A549 (cell line): ENCODE measurements at regions not wholly inside any gene's neighbourhood (a gene's known extent, or its start where the extent isn't known, plus 50 kb on each side); places are given as distances from the start of the nearest gene placed in this dataset.

ENCODE experiments used
- ATAC-seq, 2 experiments: fragments of 200-7000 bp in 1 of 2; fragments of >200 bp in 1 of 2; cut with Nextera tagmentation in 1 of 2; cut with Tn5 transposase in 1 of 2; 3 replicates each; pipeline versions ENCODE4 v1.8.0 to v1.9.1; 2018 to 2020; ENCODE audit warnings: mild to moderate bottlenecking in 1 of 2, moderate library complexity in 1 of 2
- CTCF ChIA-PET: fragments of 300-600 bp; sonication (Branson Sonifier 250); formaldehyde crosslinking; extraction: SDS; loops from one replicate; lab custom pipeline; 2021; ENCODE audit warnings: antibody characterized with exemption, inconsistent platforms; lab: Yijun Ruan, JAX
- POLR2A ChIA-PET: fragments of 350-600 bp; formaldehyde crosslinking; extraction: SDS; loops from one replicate; lab custom pipeline; 2021; ENCODE audit warnings: antibody characterized with exemption, inconsistent platforms; lab: Yijun Ruan, JAX
- DNase-seq, 2 experiments: peaks; one replicate each; pipeline versions ENCODE4 v3.0.0 to v3.0.0-alpha.2; 2011 to 2016; ENCODE audit warnings: low read depth in 1 of 2, low spot score in 1 of 2
- FAIRE-seq: peaks from 2 replicates; lab custom pipeline; 2011; peaks lifted over from hg19 to GRCh38; lab: Jason Lieb, UNC
- H3K27ac ChIP-seq, 2 experiments: fragments of >200 bp; sonication (Bioruptor Twin); formaldehyde crosslinking; 3 replicates each; pipeline ENCODE4 v1.5.1; 2016 to 2017
- H3K4me1 ChIP-seq: fragments of >200 bp; sonication (Bioruptor Twin); formaldehyde crosslinking; 3 replicates; pipeline ENCODE4 v1.6.1; 2016
- H3K4me2 ChIP-seq: fragments of >200 bp; sonication (Bioruptor Twin); formaldehyde crosslinking; 3 replicates; pipeline ENCODE4 v1.6.1; 2016
- H3K4me3 ChIP-seq: fragments of >200 bp; sonication (Bioruptor Twin); formaldehyde crosslinking; 3 replicates; pipeline ENCODE4 v1.5.1; 2016
- H3K9me3 ChIP-seq: fragments of >200 bp; sonication (Bioruptor Twin); formaldehyde crosslinking; 3 replicates; pipeline ENCODE4 v1.6.1; 2016
- BHLHE40 ChIP-seq: IDR thresholded peaks from 2 replicates; pipeline ENCODE4 v1.6.1; 2012; ENCODE audit warnings: low read depth, low read length, inconsistent platforms
- CBX8 ChIP-seq: fragments of 200-600 bp; sonication (generic); IDR thresholded peaks from 2 replicates; pipeline ENCODE4 v1.6.1; 2016
- EHF ChIP-seq: fragments of 250-450 bp; sonication (Bioruptor Pico); IDR thresholded peaks from 2 replicates; pipeline ENCODE4 v1.5.0; 2020; ENCODE audit warnings: mild to moderate bottlenecking
- FOSL2 ChIP-seq, 2 experiments: fragments of 450-650 bp in 1 of 2; fragments of >200 bp in 1 of 2; sonication (Bioruptor Twin) in 1 of 2; formaldehyde crosslinking; IDR thresholded peaks; 2 replicates each; pipeline versions ENCODE4 v1.5.0 to v1.6.1; 2016 to 2020; ENCODE audit warnings: mild to moderate bottlenecking in 1 of 2, moderate library complexity in 1 of 2
- HOXB13 ChIP-seq: fragments of 250-450 bp; sonication (Bioruptor Pico); IDR thresholded peaks from 2 replicates; pipeline ENCODE4 v1.5.0; 2020; ENCODE audit warnings: low read depth, mild to moderate bottlenecking, moderate library complexity
- HOXB5 ChIP-seq: fragments of 250-450 bp; sonication (Bioruptor Pico); IDR thresholded peaks from 2 replicates; pipeline ENCODE4 v1.5.0; 2020; ENCODE audit warnings: mild to moderate bottlenecking, moderate library complexity
- JUNB ChIP-seq: fragments of >200 bp; sonication (Bioruptor Twin); formaldehyde crosslinking; IDR thresholded peaks from 2 replicates; pipeline ENCODE4 v1.6.1; 2016
- KDM5A ChIP-seq: fragments of 200-600 bp; sonication (generic); IDR thresholded peaks from 2 replicates; pipeline ENCODE4 v1.6.1; 2016; ENCODE audit warnings: antibody characterized with exemption, mild to moderate bottlenecking
- MAZ ChIP-seq: fragments of 150-350 bp; IDR thresholded peaks from 2 replicates; pipeline ENCODE4 v1.6.1; 2014; ENCODE audit warnings: antibody characterized with exemption, low read depth, low read length, borderline replicate concordance
- NFE2L2 ChIP-seq: fragments of 150-350 bp; conservative IDR thresholded peaks from 2 replicates; pipeline ENCODE4 v1.6.1; 2014; ENCODE audit warnings: low read length
- NPAS2 ChIP-seq: fragments of 250-450 bp; sonication (Bioruptor Pico); IDR thresholded peaks from 2 replicates; pipeline ENCODE4 v1.8.0; 2022; ENCODE audit warnings: mild to moderate bottlenecking, moderate library complexity, borderline replicate concordance
- PHF8 ChIP-seq: fragments of 200-600 bp; sonication (generic); IDR thresholded peaks from 2 replicates; pipeline ENCODE4 v1.6.1; 2016; ENCODE audit warnings: low read depth, mild to moderate bottlenecking, antibody characterized with exemption, moderate library complexity, borderline replicate concordance
- POLR2AphosphoS2 ChIP-seq: conservative IDR thresholded peaks from 2 replicates; pipeline ENCODE4 v1.6.1; 2012; ENCODE audit warnings: low read length, improper control_type of control experiment, inconsistent platforms
- RFX5 ChIP-seq: fragments of 450-650 bp; IDR thresholded peaks from 2 replicates; pipeline ENCODE4 v1.7.1; 2014; ENCODE audit warnings: antibody characterized with exemption, mild to moderate bottlenecking, moderate library complexity
- SMC3 ChIP-seq: fragments of >200 bp; sonication (Bioruptor Twin); formaldehyde crosslinking; IDR thresholded peaks from 3 replicates; pipeline ENCODE4 v1.6.1; 2018; ENCODE audit warnings: inconsistent platforms
- ZC3H11A ChIP-seq: fragments of 450-650 bp; IDR thresholded peaks from 2 replicates; pipeline ENCODE4 v1.6.1; 2014; ENCODE audit warnings: antibody characterized with exemption, mild to moderate bottlenecking
- ZFP36 ChIP-seq: fragments of 450-650 bp; IDR thresholded peaks from 2 replicates; pipeline ENCODE4 v1.6.1; 2014; ENCODE audit warnings: borderline replicate concordance; ENCODE audit not compliant: partially characterized antibody
- ZNF302 ChIP-seq: fragments of 250-450 bp; sonication (Bioruptor Pico); IDR thresholded peaks from 2 replicates; pipeline ENCODE4 v1.9.0; 2021; ENCODE audit warnings: inconsistent platforms, mild to moderate bottlenecking, moderate library complexity
- ZSCAN20 ChIP-seq: fragments of 250-450 bp; sonication (Bioruptor Pico); IDR thresholded peaks from 2 replicates; pipeline ENCODE4 v1.8.0; 2022; ENCODE audit warnings: mild to moderate bottlenecking, moderate library complexity
- WGBS: methylation state at CpG from one replicate; pipeline ENCODE4 v1.1.6; 2017; ENCODE audit errors: missing lambda C conversion rate; 5-methylcytosine and 5-hydroxymethylcytosine counted together
- TF ChIP-seq, protein P1 (sequence below): IDR thresholded peaks from 2 replicates; pipeline ENCODE4 v1.6.1; 2012; ENCODE audit warnings: low read depth, borderline replicate concordance
- TF ChIP-seq, protein P2 (sequence below): fragments of >200 bp; sonication (Bioruptor Twin); formaldehyde crosslinking; IDR thresholded peaks from 2 replicates; pipeline ENCODE4 v1.6.1; 2016
- TF ChIP-seq, protein P3 (sequence below): fragments of 450-650 bp; IDR thresholded peaks from 2 replicates; pipeline ENCODE4 v1.6.1; 2014; ENCODE audit warnings: antibody characterized with exemption
- TF ChIP-seq, protein P4 (sequence below): fragments of 250-450 bp; sonication (Bioruptor Pico); IDR thresholded peaks from 2 replicates; pipeline ENCODE4 v1.5.0; 2021; ENCODE audit warnings: mild to moderate bottlenecking, moderate library complexity, borderline replicate concordance
- TF ChIP-seq, protein P5 (sequence below): fragments of >200 bp; sonication (Bioruptor Twin); formaldehyde crosslinking; IDR thresholded peaks from 3 replicates; pipeline ENCODE4 v1.6.1; 2016
- TF ChIP-seq, protein P6 (sequence below): IDR thresholded peaks from 2 replicates; pipeline ENCODE4 v1.6.1; 2012
- TF ChIP-seq, protein P7 (sequence below): fragments of 150-350 bp; IDR thresholded peaks from 2 replicates; pipeline ENCODE4 v1.6.1; 2014; ENCODE audit warnings: low read depth, mild to moderate bottlenecking, low read length

DNA sequence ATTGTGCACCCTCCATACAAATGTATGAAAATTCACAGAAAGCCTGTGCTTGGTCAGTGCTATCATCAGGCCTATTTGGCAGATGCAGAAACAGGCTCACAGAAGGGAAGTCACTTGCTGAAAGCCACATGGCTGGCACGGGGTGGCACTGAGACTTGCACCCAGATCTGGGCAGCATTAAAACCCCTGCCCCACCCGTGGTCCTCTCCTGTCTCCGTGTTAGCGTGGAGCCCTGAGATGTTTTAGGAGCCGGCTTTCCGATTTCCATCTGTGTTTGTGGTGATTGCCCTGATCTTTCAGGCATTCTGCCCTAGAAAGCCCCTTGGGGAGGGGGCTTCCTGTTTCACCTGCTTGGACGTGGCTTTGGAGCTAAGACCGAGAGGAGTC lies 102.2 kb upstream of the IER5L start:
- DNase-seq, result no peak
- no peak for ATAC-seq
- H3K4me1 ChIP-seq, result peaks cover 44% of the 10 kb centered on the region
- POLR2A ChIA-PET, result no interaction called here
- TF ChIP-seq, protein P1, sequence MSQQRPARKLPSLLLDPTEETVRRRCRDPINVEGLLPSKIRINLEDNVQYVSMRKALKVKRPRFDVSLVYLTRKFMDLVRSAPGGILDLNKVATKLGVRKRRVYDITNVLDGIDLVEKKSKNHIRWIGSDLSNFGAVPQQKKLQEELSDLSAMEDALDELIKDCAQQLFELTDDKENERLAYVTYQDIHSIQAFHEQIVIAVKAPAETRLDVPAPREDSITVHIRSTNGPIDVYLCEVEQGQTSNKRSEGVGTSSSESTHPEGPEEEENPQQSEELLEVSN, result no peak
- no peak for TF ChIP-seq ZFP36
- no peak for TF ChIP-seq PHF8
- no peak for TF ChIP-seq ZC3H11A
- no peak for TF ChIP-seq KDM5A
- no peak for TF ChIP-seq RFX5
- no peak for TF ChIP-seq CBX8
- no peak for TF ChIP-seq MAZ
- no peak for TF ChIP-seq NPAS2 (CRISPR knock-in tag)
- no peak for TF ChIP-seq EHF (CRISPR knock-in tag)
- TF ChIP-seq HOXB13 (CRISPR knock-in tag), result no peak
- TF ChIP-seq, protein P2, sequence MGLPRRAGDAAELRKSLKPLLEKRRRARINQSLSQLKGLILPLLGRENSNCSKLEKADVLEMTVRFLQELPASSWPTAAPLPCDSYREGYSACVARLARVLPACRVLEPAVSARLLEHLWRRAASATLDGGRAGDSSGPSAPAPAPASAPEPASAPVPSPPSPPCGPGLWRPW, result no peak
- TF ChIP-seq, protein P3, sequence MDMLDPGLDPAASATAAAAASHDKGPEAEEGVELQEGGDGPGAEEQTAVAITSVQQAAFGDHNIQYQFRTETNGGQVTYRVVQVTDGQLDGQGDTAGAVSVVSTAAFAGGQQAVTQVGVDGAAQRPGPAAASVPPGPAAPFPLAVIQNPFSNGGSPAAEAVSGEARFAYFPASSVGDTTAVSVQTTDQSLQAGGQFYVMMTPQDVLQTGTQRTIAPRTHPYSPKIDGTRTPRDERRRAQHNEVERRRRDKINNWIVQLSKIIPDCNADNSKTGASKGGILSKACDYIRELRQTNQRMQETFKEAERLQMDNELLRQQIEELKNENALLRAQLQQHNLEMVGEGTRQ, result no peak
- TF ChIP-seq SMC3, result no peak
- H3K9me3 ChIP-seq, result no peaks in the 10 kb centered on the region
- CTCF ChIA-PET, result interaction anchor here (1.6 kb wide), 1 partner anchor 86 kb away, joined by 3 read pairs; no protein-coding TSS in a partner anchor
- whole genome bisulfite sequencing, result 80% methylated on average over 8 of the region's 8 CpGs
- no peak overlapping the region for H3K4me3 ChIP-seq
- no peak overlapping the region for H3K4me2 ChIP-seq
- H3K27ac ChIP-seq, result peak overlapping the region in 1 of 2 experiments; percentile 57; a peak in 3 of 6 replicates
- no peak for FAIRE-seq

DNA sequence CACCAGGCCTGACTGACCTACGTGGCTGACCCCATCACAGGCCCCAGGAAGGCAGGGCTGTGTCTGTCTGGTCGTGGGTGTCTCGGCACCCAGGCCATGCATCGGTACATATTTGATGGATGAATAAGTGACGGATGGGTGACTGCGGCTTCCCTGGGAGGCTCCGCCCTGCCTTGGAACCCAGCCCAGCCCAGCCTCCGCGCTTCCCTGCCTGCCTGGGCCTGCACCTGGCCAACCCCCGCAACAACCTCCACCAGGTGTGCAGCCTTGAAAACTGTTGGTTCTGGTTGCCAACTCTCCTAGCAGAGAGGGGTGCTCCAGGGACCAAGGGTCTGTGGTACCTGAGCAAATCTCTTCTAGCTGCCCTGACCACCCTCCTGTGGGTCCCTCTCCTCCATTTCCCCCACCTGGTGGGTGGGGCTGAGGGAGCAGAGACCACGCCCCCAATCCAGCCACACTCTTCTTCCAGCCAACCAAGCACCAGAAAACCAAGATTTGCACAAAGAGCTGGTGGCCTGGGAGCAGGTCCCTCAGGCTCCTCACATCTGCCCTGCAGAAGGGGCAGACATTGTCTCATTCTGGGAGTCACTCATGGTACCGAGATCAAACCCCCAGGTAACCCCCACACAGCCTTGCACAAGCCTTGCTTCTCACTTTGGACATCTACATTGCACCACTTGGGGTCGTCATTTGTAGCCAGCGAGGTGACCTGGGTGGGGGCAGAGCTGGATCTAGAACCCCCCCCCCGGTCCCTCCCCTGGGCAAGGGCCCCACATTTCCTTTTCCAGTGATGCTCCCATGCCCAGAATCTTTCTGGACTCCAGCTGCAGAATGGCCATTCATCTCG lies 100.6 kb upstream of the IER5L start:
- peak; percentile 72 to 77 for ATAC-seq
- no peak for TF ChIP-seq KDM5A
- no peak for TF ChIP-seq BHLHE40
- TF ChIP-seq, protein P4, sequence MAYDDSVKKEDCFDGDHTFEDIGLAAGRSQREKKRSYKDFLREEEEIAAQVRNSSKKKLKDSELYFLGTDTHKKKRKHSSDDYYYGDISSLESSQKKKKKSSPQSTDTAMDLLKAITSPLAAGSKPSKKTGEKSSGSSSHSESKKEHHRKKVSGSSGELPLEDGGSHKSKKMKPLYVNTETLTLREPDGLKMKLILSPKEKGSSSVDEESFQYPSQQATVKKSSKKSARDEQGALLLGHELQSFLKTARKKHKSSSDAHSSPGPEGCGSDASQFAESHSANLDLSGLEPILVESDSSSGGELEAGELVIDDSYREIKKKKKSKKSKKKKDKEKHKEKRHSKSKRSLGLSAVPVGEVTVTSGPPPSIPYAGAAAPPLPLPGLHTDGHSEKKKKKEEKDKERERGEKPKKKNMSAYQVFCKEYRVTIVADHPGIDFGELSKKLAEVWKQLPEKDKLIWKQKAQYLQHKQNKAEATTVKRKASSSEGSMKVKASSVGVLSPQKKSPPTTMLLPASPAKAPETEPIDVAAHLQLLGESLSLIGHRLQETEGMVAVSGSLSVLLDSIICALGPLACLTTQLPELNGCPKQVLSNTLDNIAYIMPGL (CRISPR knock-in tag), result no peak
- TF ChIP-seq NFE2L2, result no peak
- TF ChIP-seq JUNB, result no peak
- TF ChIP-seq HOXB13 (CRISPR knock-in tag), result no peak
- no peak for TF ChIP-seq POLR2AphosphoS2
- TF ChIP-seq CBX8, result no peak
- TF ChIP-seq ZNF302 (CRISPR knock-in tag), result no peak
- TF ChIP-seq, protein P5, sequence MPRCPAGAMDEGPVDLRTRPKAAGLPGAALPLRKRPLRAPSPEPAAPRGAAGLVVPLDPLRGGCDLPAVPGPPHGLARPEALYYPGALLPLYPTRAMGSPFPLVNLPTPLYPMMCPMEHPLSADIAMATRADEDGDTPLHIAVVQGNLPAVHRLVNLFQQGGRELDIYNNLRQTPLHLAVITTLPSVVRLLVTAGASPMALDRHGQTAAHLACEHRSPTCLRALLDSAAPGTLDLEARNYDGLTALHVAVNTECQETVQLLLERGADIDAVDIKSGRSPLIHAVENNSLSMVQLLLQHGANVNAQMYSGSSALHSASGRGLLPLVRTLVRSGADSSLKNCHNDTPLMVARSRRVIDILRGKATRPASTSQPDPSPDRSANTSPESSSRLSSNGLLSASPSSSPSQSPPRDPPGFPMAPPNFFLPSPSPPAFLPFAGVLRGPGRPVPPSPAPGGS, result no peak
- TF ChIP-seq, protein P6, sequence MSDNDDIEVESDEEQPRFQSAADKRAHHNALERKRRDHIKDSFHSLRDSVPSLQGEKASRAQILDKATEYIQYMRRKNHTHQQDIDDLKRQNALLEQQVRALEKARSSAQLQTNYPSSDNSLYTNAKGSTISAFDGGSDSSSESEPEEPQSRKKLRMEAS, result peak; percentile 28; the same call in 1 of the 2 replicates
- no peak for TF ChIP-seq ZSCAN20
- no peak for TF ChIP-seq FOSL2 (IDR thresholded peaks at IDR 0.05)
- peak; percentile 8; the same call in 1 of the 2 replicates for TF ChIP-seq FOSL2 (CRISPR knock-in tag; IDR thresholded peaks at IDR 0.05)
- TF ChIP-seq HOXB5 (CRISPR knock-in tag), result no peak
- TF ChIP-seq, protein P7, sequence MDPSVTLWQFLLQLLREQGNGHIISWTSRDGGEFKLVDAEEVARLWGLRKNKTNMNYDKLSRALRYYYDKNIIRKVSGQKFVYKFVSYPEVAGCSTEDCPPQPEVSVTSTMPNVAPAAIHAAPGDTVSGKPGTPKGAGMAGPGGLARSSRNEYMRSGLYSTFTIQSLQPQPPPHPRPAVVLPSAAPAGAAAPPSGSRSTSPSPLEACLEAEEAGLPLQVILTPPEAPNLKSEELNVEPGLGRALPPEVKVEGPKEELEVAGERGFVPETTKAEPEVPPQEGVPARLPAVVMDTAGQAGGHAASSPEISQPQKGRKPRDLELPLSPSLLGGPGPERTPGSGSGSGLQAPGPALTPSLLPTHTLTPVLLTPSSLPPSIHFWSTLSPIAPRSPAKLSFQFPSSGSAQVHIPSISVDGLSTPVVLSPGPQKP, result no peak
- peak; percentile 36 to 76 for DNase-seq
- ChIA-PET POLR2A (interaction anchor here (1.8 kb wide), 1 partner anchor 101 kb away, joined by 6 read pairs; the partner anchor contains the start of gene IER5L), CTCF (interaction anchor here (1.5 kb wide), 1 partner anchor 39 kb away, joined by 3 read pairs; no protein-coding TSS in a partner anchor)
- no peak for FAIRE-seq
- Histone ChIP-seq H3K9me3 (no peaks in the 10 kb centered on the region), H3K27ac (peak overlapping the region; percentile 65 to 81), H3K4me1 (peaks cover 45% of the 10 kb centered on the region), H3K4me2 (peak overlapping the region; percentile 49), H3K4me3 (no peak overlapping the region)
- 41% methylated on average over 11 of the region's 16 CpGs for WGBS
